NCI-H460 (cell line): ENCODE measurements at regions not wholly inside any gene's neighbourhood (a gene's known extent, or its start where the extent isn't known, plus 50 kb on each side); places are given as distances from the start of the nearest gene placed in this dataset.

Experiments used
- DNase-seq: peaks from one replicate; pipeline ENCODE4 v3.0.0-alpha.2; 2016; ENCODE audit warnings: low read depth; ENCODE audit errors: extremely low read depth

GRCh38 chr7:89401099-89401498 is 605.6 kb upstream of the TEX47 start:
- DNase-seq: no peak

- no peak for DNase-seq
Measured at GRCh38 chr7:89401690-89402089, 606.2 kb upstream of the TEX47 start.

GRCh38 chr7:89451911-89452310 is 656.4 kb upstream of the TEX47 start:
- no peak for DNase-seq

- DNase-seq: no peak
Measured at GRCh38 chr7:89456556-89456955, 661.0 kb upstream of the TEX47 start.

GRCh38 chr7:89458114-89458513 is 662.6 kb upstream of the TEX47 start:
- no peak for DNase-seq

- DNase-seq: no peak
Measured at GRCh38 chr7:89474456-89474855, 678.9 kb upstream of the TEX47 start.

- no peak for DNase-seq
Measured at GRCh38 chr7:89477991-89478390, 676.3 kb upstream of the STEAP1 start.

GRCh38 chr7:89495704-89496103 is 658.6 kb upstream of the STEAP1 start:
- DNase-seq: no peak

GRCh38 chr7:89500084-89500483 is 654.2 kb upstream of the STEAP1 start:
- DNase-seq: no peak

GRCh38 chr7:89503281-89503680 is 651.0 kb upstream of the STEAP1 start:
- DNase-seq: no peak

GRCh38 chr7:89507034-89507433 is 647.2 kb upstream of the STEAP1 start:
- DNase-seq: no peak

- no peak for DNase-seq
Measured at GRCh38 chr7:89511900-89512299, 642.4 kb upstream of the STEAP1 start.

- no peak for DNase-seq
Measured at GRCh38 chr7:89514970-89515369, 639.3 kb upstream of the STEAP1 start.

- no peak for DNase-seq
Measured at GRCh38 chr7:89517815-89518214, 636.5 kb upstream of the STEAP1 start.

- no peak for DNase-seq
Measured at GRCh38 chr7:89549768-89550167, 604.5 kb upstream of the STEAP1 start.

- DNase-seq: no peak
Measured at GRCh38 chr7:89554209-89554608, 600.1 kb upstream of the STEAP1 start.

GRCh38 chr7:89559596-89559995 is 594.7 kb upstream of the STEAP1 start:
- DNase-seq: no peak

GRCh38 chr7:89563597-89563996 is 590.7 kb upstream of the STEAP1 start:
- DNase-seq: no peak

GRCh38 chr7:89584896-89585295 is 569.4 kb upstream of the STEAP1 start:
- no peak for DNase-seq

- no peak for DNase-seq
Measured at GRCh38 chr7:89593125-89593524, 561.1 kb upstream of the STEAP1 start.

- no peak for DNase-seq
Measured at GRCh38 chr7:89602984-89603383, 551.3 kb upstream of the STEAP1 start.

GRCh38 chr7:89605362-89605761 is 548.9 kb upstream of the STEAP1 start:
- DNase-seq: no peak

- DNase-seq: no peak
Measured at GRCh38 chr7:89606511-89606910, 547.8 kb upstream of the STEAP1 start.

- no peak for DNase-seq
Measured at GRCh38 chr7:89607792-89608191, 546.5 kb upstream of the STEAP1 start.
